Heart left ventricle (tissue), 13 donors: ENCODE measurements at regions not wholly inside any gene's neighbourhood (a gene's known extent, or its start where the extent isn't known, plus 50 kb on each side); places are given as distances from the start of the nearest gene placed in this dataset.

Experiments used
- CTCF ChIP-seq, 12 donors: fragments of 200-600 bp; sonication (generic) in 4 of 12; IDR thresholded peaks; one replicate each; pipeline versions ENCODE4 v1.5.0 to v1.8.0; 2018 to 2022; ENCODE audit warnings: antibody characterized with exemption in 12 of 12, mild to moderate bottlenecking in 5 of 12
- POLR2A ChIP-seq, 2 donors: fragments of 450-650 bp; IDR thresholded peaks; one replicate each; pipeline ENCODE4 v1.6.1; 2017; ENCODE audit warnings: antibody characterized with exemption in 2 of 2, mild to moderate bottlenecking in 2 of 2, moderate library complexity in 2 of 2
- donor health status: ischemic (EF 13 %, LVEDD 7.1; RV severe dilation, severe dysfunction).
- donor health status: DM: no; HTN: yes; CAD: no.
- donor health status: DM: no; HTN: no; CAD: no.
- donor health status: ischemic (EF 25% LVEDD 6.9; RV normal size, moderate dysfunction).
- donor health status: ischemic (EF 25% LVEDD 5.7; RV mildly dilated, moderate dysfunction).
- donor health status: ischemic (EF 35%, LVEDD 5.7; RV mildly dilated, moderate dysfunction).
- donor health status: nonischemic (EF 11% LVEDD 7.7; RV severe dilation, severe dysfunction).
- donor health status: DM: yes; HTN: yes; CAD: no.
- donor health status: PGD.
- donor health status: ischemic (EF 29% LVEDD 5.4; RV normal size, mild dysfunction).
- donor health status: nonischemic (EF 23%, LVEDD 6.1; RV moderate dilation, normal function).

GRCh38 chr13:105519771-105520170 lies 1015.7 kb downstream of the EFNB2 start:
- no peak for TF ChIP-seq CTCF (IDR thresholded peaks at IDR 0.05)
- no peak for TF ChIP-seq POLR2A (IDR thresholded peaks at IDR 0.05)
